Subcutaneous abdominal adipose tissue (tissue), 5 donors: ENCODE measurements at regions not wholly inside any gene's neighbourhood (a gene's known extent, or its start where the extent isn't known, plus 50 kb on each side); places are given as distances from the start of the nearest gene placed in this dataset.

ENCODE experiments used
- H3K27ac ChIP-seq: one replicate; pipeline ENCODE4 v1.7.0; 2013; ENCODE audit warnings: low read depth, mild to moderate bottlenecking, inconsistent platforms, low read length, moderate library complexity
- H3K27me3 ChIP-seq, 5 donors: one replicate each; pipeline ENCODE4 v1.7.0; 2013; ENCODE audit warnings: low read length in 5 of 5, inconsistent platforms in 1 of 5; ENCODE audit not compliant: control insufficient read depth in 5 of 5, insufficient read depth in 4 of 5
- H3K36me3 ChIP-seq, 5 donors: one replicate each; pipeline ENCODE4 v1.7.0; 2013; ENCODE audit warnings: low read length in 5 of 5; ENCODE audit not compliant: control insufficient read depth in 5 of 5, insufficient read depth in 5 of 5
- H3K4me1 ChIP-seq, 5 donors: one replicate each; pipeline ENCODE4 v1.7.0; 2013; ENCODE audit warnings: low read length in 5 of 5, mild to moderate bottlenecking in 3 of 5, moderate library complexity in 1 of 5; ENCODE audit not compliant: control insufficient read depth in 5 of 5, insufficient read depth in 5 of 5
- H3K4me3 ChIP-seq, 5 donors: one replicate each; pipeline ENCODE4 v1.7.0; 2013; ENCODE audit warnings: low read length in 5 of 5, low read depth in 1 of 5
- H3K9ac ChIP-seq, 5 donors: one replicate each; pipeline ENCODE4 v1.7.0; 2013; ENCODE audit warnings: low read length in 5 of 5, mild to moderate bottlenecking in 4 of 5, moderate library complexity in 3 of 5
- H3K9me3 ChIP-seq, 5 donors: one replicate each; pipeline ENCODE4 v1.7.0; 2013; ENCODE audit warnings: low read length in 5 of 5; ENCODE audit not compliant: control insufficient read depth in 5 of 5
- donor health status: healthy.
- donor health status: healthy.
- donor health status: healthy.
- donor health status: healthy.
- donor health status: healthy.

GRCh38 chr13:112254061-112254818 lies 121.9 kb upstream of the SPACA7 start:
- Histone ChIP-seq H3K27ac (no peak overlapping the region), H3K4me1 (peaks cover 0 to 3% (median 0%) of the 10 kb centered on the region in 5 donors), H3K9ac (no peak overlapping the region), H3K27me3 (peaks cover 8 to 30% (median 25%) of the 10 kb centered on the region in 5 donors), H3K4me3 (no peak overlapping the region), H3K36me3 (no peaks in the 10 kb centered on the region), H3K9me3 (peaks cover 0 to 16% (median 4%) of the 10 kb centered on the region in 5 donors)

GRCh38 chr13:112254900-112255299 lies 121.3 kb upstream of the SPACA7 start:
- no peak overlapping the region for H3K4me3 ChIP-seq
- no peak overlapping the region for H3K9ac ChIP-seq
- H3K36me3 ChIP-seq: no peaks in the 10 kb centered on the region
- peaks cover 0 to 20% (median 0%) of the 10 kb centered on the region in 5 donors for H3K9me3 ChIP-seq
- no peak overlapping the region for H3K27ac ChIP-seq
- H3K4me1 ChIP-seq: peaks cover 0 to 3% (median 0%) of the 10 kb centered on the region in 5 donors
- H3K27me3 ChIP-seq: peaks cover 8 to 29% (median 27%) of the 10 kb centered on the region in 5 donors

GRCh38 chr13:112255550-112256120 lies 120.5 kb upstream of the SPACA7 start:
- Histone ChIP-seq H3K9ac (no peak overlapping the region), H3K36me3 (no peaks in the 10 kb centered on the region), H3K9me3 (peaks cover 0 to 20% (median 0%) of the 10 kb centered on the region in 5 donors), H3K4me3 (no peak overlapping the region), H3K27me3 (peaks cover 5 to 25% (median 21%) of the 10 kb centered on the region in 5 donors), H3K27ac (no peak overlapping the region), H3K4me1 (peaks cover 0 to 3% (median 0%) of the 10 kb centered on the region in 5 donors)

- no peaks in the 10 kb centered on the region for H3K36me3 ChIP-seq
- no peak overlapping the region for H3K4me3 ChIP-seq
- no peak overlapping the region for H3K9ac ChIP-seq
- no peak overlapping the region for H3K27ac ChIP-seq
- H3K27me3 ChIP-seq: peaks cover 0 to 22% (median 15%) of the 10 kb centered on the region in 5 donors
- H3K9me3 ChIP-seq: peaks cover 0 to 20% (median 0%) of the 10 kb centered on the region in 5 donors
- H3K4me1 ChIP-seq: peaks cover 0 to 3% (median 0%) of the 10 kb centered on the region in 5 donors
These were observed 119.2 kb upstream of the SPACA7 start for GRCh38 chr13:112256716-112257494.

GRCh38 chr13:112259511-112259910 lies 116.6 kb upstream of the SPACA7 start:
- Histone ChIP-seq H3K36me3 (no peaks in the 10 kb centered on the region), H3K4me1 (peaks cover 0 to 3% (median 0%) of the 10 kb centered on the region in 5 donors), H3K4me3 (no peak overlapping the region), H3K27me3 (peaks cover 0 to 9% (median 9%) of the 10 kb centered on the region in 5 donors), H3K9me3 (peaks cover 0 to 20% (median 4%) of the 10 kb centered on the region in 5 donors), H3K27ac (no peak overlapping the region), H3K9ac (no peak overlapping the region)

GRCh38 chr13:112260108-112261055 lies 115.8 kb upstream of the SPACA7 start:
- no peak overlapping the region for H3K9ac ChIP-seq

GRCh38 chr13:112261924-112262323 lies 114.2 kb upstream of the SPACA7 start:
- no peak overlapping the region for H3K4me3 ChIP-seq
- H3K9ac ChIP-seq: no peak overlapping the region
- H3K4me1 ChIP-seq: no peaks in the 10 kb centered on the region
- peaks cover 0 to 6% (median 3%) of the 10 kb centered on the region in 5 donors for H3K27me3 ChIP-seq
- no peaks in the 10 kb centered on the region for H3K36me3 ChIP-seq
- no peak overlapping the region for H3K27ac ChIP-seq
- peaks cover 0 to 16% (median 4%) of the 10 kb centered on the region in 5 donors for H3K9me3 ChIP-seq

More at GRCh38 chr13:112260108-112261055, 115.8 kb upstream of the SPACA7 start:
- H3K4me1 ChIP-seq: peaks cover 0 to 3% (median 0%) of the 10 kb centered on the region in 5 donors
- H3K9me3 ChIP-seq: peaks cover 0 to 18% (median 4%) of the 10 kb centered on the region in 5 donors
- no peaks in the 10 kb centered on the region for H3K36me3 ChIP-seq
- no peak overlapping the region for H3K27ac ChIP-seq
- peaks cover 0 to 6% (median 6%) of the 10 kb centered on the region in 5 donors for H3K27me3 ChIP-seq
- H3K4me3 ChIP-seq: no peak overlapping the region

GRCh38 chr13:112263152-112263551 lies 113.0 kb upstream of the SPACA7 start:
- Histone ChIP-seq H3K4me1 (no peaks in the 10 kb centered on the region), H3K36me3 (no peaks in the 10 kb centered on the region), H3K9ac (no peak overlapping the region), H3K27ac (no peak overlapping the region), H3K4me3 (no peak overlapping the region), H3K27me3 (peaks cover 0 to 6% (median 3%) of the 10 kb centered on the region in 5 donors), H3K9me3 (peaks cover 0 to 13% (median 0%) of the 10 kb centered on the region in 5 donors)

- Histone ChIP-seq H3K27ac (no peak overlapping the region), H3K27me3 (no peaks in the 10 kb centered on the region), H3K4me3 (no peak overlapping the region), H3K4me1 (no peaks in the 10 kb centered on the region), H3K36me3 (no peaks in the 10 kb centered on the region), H3K9ac (no peak overlapping the region), H3K9me3 (peaks cover 0 to 4% (median 0%) of the 10 kb centered on the region in 5 donors)
These were observed 108.5 kb upstream of the SPACA7 start for GRCh38 chr13:112267660-112268059.
